ENCODE measurements at regions not wholly inside any gene's neighbourhood (a gene's known extent, or its start where the extent isn't known, plus 50 kb on each side); places are given as distances from the start of the nearest gene placed in this dataset.

- DNase-seq: no peak
Observed at GRCh38 chr15:96268442-96269204, 61.9 kb upstream of the NR2F2 start.

GRCh38 chr15:96270581-96271172 is 59.8 kb upstream of the NR2F2 start:
- DNase-seq: no peak

GRCh38 chr15:96272427-96272826 is 58.1 kb upstream of the NR2F2 start:
- no peak for DNase-seq

- no peak for DNase-seq
Observed at GRCh38 chr15:96273317-96274086, 57.0 kb upstream of the NR2F2 start.

GRCh38 chr15:96274087-96274440 is 56.4 kb upstream of the NR2F2 start:
- no peak for DNase-seq

- DNase-seq: no peak
Observed at GRCh38 chr15:96274698-96275097, 55.8 kb upstream of the NR2F2 start.

GRCh38 chr15:96276438-96277210 is 53.9 kb upstream of the NR2F2 start:
- DNase-seq: no peak

Measured in activated CD4-positive, alpha-beta T cell treated with anti-CD3 and anti-CD28 coated beads, Interleukin-2, amount 50 U/mL, for 1 hour (primary cell).